NB4 (cell line): ENCODE measurements at regions not wholly inside any gene's neighbourhood (a gene's known extent, or its start where the extent isn't known, plus 50 kb on each side); places are given as distances from the start of the nearest gene placed in this dataset.

ENCODE experiments used
- CTCF ChIP-seq: IDR thresholded peaks from one replicate; pipeline ENCODE4 v1.5.1; 2012; ENCODE audit warnings: low read depth, low read length
- MAX ChIP-seq: IDR thresholded peaks from 2 replicates; pipeline ENCODE4 v1.6.1; 2011; ENCODE audit warnings: low read depth, low read length
- POLR2A ChIP-seq: IDR thresholded peaks from 2 replicates; pipeline ENCODE4 v1.6.1; 2011; ENCODE audit warnings: mild to moderate bottlenecking; ENCODE audit not compliant: insufficient read length; ENCODE audit errors: extremely low read depth

GRCh38 chr10:43879162-43879561, 230.5 kb upstream of the ZNF32 start:
- no peak for TF ChIP-seq CTCF
- no peak for TF ChIP-seq POLR2A
- TF ChIP-seq MAX: no peak
